OCI-M2 (cell line): ENCODE measurements at regions not wholly inside any gene's neighbourhood (a gene's known extent, or its start where the extent isn't known, plus 50 kb on each side); places are given as distances from the start of the nearest gene placed in this dataset.
"Not testable (repeated sequence)": the region's sequence is repeated elsewhere in the genome, so short reads cannot be mapped to it uniquely, and the experiment has no call there.

Source experiments
- DNase-seq: peaks from one replicate; lab custom pipeline; 2025; ENCODE audit not compliant: unreplicated experiment; lab: John Stamatoyannopoulos, UW

DNA sequence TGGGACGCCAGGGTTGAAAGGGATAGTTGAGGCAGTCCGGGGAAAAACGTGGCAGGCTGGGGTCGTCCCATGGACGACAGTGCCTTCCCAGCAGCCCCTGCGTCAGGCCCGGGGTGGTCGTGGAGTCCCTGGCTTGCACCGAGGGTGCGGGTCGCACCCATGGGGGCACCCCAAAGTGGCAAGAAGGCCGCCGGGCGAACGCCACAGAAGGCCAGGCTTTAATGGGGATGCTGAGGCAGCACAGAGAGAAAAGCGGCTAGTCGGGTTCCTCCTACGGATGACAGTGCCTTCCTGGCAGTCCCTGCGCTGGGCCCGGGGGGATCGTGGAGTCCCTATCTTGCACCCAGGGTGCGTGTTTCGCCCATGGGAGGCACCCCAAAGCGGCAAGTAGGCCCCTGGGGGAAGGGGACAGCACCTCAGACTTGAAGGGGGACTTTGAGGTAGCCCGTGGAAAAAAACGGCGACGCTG is 158.6 kb upstream of the ALG10B start:
- no peak for DNase-seq

- no peak for DNase-seq
Measured at GRCh38 chr12:38158428-38159091, 158.0 kb upstream of the ALG10B start.

DNA sequence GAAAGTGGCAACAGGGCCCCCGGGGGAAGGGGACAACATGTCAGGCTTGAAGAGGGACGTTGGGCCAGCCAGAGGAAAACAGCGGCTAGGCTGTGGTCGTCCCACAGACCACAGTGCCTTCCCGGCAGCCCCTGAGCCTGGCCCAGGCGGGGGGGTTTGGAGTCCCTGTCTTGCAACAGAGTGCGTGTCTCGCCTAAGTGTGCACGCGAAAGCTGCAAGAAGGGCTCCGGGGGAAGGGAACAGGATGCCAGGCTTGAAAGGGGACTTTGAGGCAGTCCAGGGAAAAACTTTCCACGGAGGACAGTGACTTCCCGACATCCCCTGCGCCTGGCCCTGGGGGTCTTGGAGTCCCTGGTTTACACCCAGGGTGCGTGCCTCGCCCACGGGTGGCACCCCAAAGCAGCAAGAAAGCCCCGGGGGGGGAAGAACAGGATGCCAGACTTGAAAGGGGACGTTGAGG is 157.5 kb upstream of the ALG10B start:
- no peak for DNase-seq

- no peak for DNase-seq
Measured at GRCh38 chr12:38159591-38160317, 156.8 kb upstream of the ALG10B start.

- DNase-seq: no peak
Measured at GRCh38 chr12:38160318-38161122, 156.1 kb upstream of the ALG10B start.

- no peak for DNase-seq
Measured at GRCh38 chr12:38161123-38162000, 155.2 kb upstream of the ALG10B start.

- no peak for DNase-seq
Measured at GRCh38 chr12:38162013-38162412, 154.6 kb upstream of the ALG10B start.

GRCh38 chr12:38162708-38163441 is 153.7 kb upstream of the ALG10B start:
- DNase-seq: no peak

DNA sequence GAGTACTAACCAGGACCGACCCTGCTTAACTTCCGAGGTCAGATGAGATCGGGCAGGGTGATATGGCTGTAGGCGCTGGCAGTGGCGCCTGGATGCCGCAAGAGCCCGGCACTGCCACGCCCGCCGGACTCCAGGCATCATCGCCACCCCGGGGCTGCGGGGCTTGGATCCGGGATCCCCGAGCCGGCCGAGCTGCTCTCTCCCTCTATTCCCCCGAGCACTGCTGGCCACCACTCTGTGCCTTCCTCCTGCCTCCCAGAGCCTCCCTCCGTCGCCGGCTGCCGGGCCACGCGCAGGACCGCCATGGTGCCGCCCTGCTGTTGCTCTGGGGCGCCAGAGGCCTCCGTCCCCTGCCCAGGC is 153.2 kb upstream of the ALG10B start:
- no peak for DNase-seq

GRCh38 chr12:38166225-38166624 is 150.3 kb upstream of the ALG10B start:
- DNase-seq: no peak

DNA sequence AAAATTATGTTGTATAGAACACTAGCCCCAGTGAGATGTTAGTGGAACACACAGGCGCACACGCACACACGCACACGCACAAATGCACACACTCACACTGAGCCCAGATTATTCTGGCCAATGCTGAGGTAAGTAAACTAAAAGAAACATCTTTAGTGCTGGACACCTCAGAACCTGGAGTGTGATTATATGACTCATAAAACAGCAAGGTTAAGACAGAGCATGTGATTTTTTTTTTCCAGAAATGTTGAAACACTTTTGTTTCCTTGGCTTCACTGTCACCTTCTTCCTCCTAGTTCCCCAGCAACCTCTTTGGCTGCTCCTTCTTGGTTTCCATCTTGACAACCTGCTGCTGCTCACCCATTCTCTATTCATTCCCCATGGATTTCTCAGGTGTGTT is 141.0 kb upstream of the ALG10B start:
- no peak for DNase-seq

DNA sequence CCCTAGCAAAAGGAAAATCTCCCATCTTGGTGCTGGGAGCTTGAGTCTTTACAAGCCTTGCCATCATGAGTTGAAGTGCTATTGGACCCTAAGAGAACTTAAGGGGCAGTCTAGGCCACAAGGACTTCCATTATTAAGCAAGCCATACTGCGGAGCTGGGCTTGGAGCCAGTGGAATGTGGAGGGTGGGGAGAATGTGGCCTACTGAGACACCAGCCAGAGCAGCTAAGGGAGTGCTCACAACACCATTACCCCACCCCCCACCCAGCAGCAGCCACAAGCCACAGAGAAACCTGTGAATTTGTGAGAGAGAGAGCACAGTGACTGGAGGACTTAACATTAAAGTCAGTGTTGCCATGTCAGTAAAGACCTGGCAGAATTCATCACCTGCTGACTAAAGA is 133.0 kb upstream of the ALG10B start:
- DNase-seq: not testable (repeated sequence)

GRCh38 chr12:38197286-38197685 is 119.3 kb upstream of the ALG10B start:
- not testable (repeated sequence) for DNase-seq

GRCh38 chr12:38201461-38202276 is 114.9 kb upstream of the ALG10B start:
- no peak for DNase-seq

GRCh38 chr12:38204831-38205230 is 111.7 kb upstream of the ALG10B start:
- no peak for DNase-seq

DNA sequence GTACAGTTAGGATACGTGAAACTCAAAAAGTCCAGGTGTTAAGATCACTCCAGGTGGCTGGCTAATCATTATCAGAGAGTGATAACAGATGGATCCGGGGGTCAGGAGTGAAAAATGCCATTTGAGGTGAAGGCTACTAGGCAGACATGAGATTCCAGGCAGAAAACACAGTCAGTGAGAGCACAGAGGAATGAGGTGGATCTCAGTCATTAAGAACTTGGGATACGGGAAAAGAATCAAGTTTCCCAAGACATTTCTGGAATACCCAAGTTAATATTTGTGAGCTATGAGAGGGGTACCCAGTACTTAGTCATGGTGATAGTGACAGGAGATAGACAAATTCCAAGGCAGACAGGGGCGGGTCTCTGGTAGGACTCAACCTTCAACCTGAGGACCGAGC is 94.6 kb upstream of the ALG10B start:
- no peak for DNase-seq

DNA sequence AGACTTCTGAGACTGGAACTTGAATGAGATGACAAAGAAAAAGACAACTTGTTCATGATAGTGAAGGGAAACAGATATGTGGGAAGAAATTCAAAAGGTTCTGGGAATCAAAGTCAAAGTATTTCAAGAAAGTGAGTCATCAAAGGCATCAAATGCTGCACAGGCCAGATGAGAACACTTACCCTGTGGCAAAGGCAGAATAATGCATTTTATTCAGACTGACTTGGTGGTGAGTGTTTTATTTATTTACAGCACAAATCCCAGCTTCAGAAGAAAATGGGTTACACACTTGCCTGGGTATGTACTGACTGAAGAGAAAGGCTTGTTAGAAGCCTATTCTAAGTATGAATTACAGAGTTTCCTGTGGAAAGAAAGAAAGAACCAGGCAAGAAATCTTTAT is 78.2 kb upstream of the ALG10B start:
- DNase-seq: not testable (repeated sequence)

DNA sequence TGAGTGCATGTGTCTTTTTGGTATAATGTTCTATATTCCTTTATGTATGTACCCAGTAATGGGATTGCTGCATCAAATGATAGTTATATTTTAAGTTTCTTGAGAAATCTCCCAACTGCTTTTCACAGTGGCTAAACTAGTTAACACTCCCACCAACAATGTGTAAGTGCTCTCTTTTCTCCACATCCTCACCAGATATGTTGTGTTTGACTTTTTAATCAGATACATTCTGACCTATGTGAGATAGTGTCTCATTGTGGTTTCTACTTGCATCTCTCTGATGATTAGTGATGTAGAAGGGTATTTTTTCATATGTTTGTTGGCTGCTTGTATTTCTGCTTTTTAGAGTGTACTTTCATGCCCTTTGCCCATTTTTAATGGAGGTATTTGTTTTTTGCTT is 62.8 kb upstream of the ALG10B start:
- no peak for DNase-seq

DNA sequence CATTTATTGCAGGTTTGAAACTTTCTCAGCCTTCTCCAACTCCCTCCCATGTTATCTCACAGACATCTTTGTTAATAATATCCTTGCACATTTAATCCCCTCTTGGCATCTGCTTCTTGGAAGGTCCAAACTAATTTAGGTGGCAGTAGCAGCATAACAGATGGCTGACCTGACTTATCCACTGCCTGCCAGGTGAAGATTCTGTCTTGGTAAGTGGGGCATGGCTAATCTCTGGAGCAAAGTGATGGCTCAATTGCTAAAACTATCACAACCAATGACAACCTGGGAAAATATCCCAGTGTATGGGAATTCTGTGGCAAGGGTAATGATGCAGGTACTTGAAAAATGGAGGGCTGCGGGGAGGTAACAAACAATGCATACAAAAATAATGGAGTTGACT is 58.2 kb upstream of the ALG10B start:
- DNase-seq: no peak
